ENCODE measurements at regions not wholly inside any gene's neighbourhood (a gene's known extent, or its start where the extent isn't known, plus 50 kb on each side); places are given as distances from the start of the nearest gene placed in this dataset.

- WGBS, 2 donors = 81 to 86% methylated on average over 3 to 4 of the region's 4 CpGs
- DNase-seq (ENCODE audit: low spot score in 2 of 2) = no peak
- TF ChIP-seq POLR2A (IDR thresholded peaks at IDR 0.05) (no peak), EP300 (IDR thresholded peaks at IDR 0.05) (no peak)
- TF ChIP-seq, protein P1, sequence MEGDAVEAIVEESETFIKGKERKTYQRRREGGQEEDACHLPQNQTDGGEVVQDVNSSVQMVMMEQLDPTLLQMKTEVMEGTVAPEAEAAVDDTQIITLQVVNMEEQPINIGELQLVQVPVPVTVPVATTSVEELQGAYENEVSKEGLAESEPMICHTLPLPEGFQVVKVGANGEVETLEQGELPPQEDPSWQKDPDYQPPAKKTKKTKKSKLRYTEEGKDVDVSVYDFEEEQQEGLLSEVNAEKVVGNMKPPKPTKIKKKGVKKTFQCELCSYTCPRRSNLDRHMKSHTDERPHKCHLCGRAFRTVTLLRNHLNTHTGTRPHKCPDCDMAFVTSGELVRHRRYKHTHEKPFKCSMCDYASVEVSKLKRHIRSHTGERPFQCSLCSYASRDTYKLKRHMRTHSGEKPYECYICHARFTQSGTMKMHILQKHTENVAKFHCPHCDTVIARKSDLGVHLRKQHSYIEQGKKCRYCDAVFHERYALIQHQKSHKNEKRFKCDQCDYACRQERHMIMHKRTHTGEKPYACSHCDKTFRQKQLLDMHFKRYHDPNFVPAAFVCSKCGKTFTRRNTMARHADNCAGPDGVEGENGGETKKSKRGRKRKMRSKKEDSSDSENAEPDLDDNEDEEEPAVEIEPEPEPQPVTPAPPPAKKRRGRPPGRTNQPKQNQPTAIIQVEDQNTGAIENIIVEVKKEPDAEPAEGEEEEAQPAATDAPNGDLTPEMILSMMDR (IDR thresholded peaks at IDR 0.05) = no peak
Measured at GRCh38 chr2:201953396-201953795, 80.3 kb upstream of the FZD7 start.

GRCh38 chr2:201953880-201954279 lies 79.8 kb upstream of the FZD7 start:
- no peak for DNase-seq (ENCODE audit: low spot score in 2 of 2)
- TF ChIP-seq, protein P1 (IDR thresholded peaks at IDR 0.05) = no peak
- TF ChIP-seq EP300 (IDR thresholded peaks at IDR 0.05) = no peak
- no peak for TF ChIP-seq POLR2A (IDR thresholded peaks at IDR 0.05)
- H3K27ac ChIP-seq = no peak overlapping the region

More at GRCh38 chr2:201953396-201953795, 80.3 kb upstream of the FZD7 start:
- H3K4me1 ChIP-seq = peaks cover 0 to 18% (median 5%) of the 10 kb centered on the region in 4 donors
- H3K4me3 ChIP-seq = no peak overlapping the region
- no peaks in the 10 kb centered on the region for H3K36me3 ChIP-seq
- H3K27me3 ChIP-seq = no peaks in the 10 kb centered on the region
- no peaks in the 10 kb centered on the region for H3K9me3 ChIP-seq
- H3K27ac ChIP-seq = no peak overlapping the region

DNA sequence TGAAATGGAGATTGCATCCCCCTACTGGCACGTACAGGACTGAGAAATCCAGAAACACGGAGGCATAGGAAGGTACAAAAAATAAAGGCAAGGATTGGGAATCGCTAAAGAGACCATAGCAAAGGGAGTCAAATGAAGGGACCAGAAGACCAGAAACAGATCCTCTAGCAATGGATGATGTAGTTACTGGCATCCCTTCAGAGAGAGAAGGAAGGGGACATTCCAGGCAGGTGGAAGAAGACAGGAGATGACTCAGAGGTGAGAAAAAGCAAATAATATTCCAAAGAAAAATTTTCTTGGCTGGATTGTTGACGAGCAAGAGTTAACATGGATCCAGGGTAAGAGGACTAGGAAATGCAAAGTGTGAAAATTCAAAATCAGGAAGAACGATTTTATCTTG lies 78.4 kb upstream of the FZD7 start:
- TF ChIP-seq EP300 (IDR thresholded peaks at IDR 0.05) (no peak), POLR2A (IDR thresholded peaks at IDR 0.05) (no peak)
- TF ChIP-seq, protein P1 (IDR thresholded peaks at IDR 0.05) = no peak
- WGBS, 2 donors = 75 to 78% methylated on average over 5 of the region's 5 CpGs
- Histone ChIP-seq H3K4me1 (peaks cover 0 to 18% (median 5%) of the 10 kb centered on the region in 4 donors), H3K9me3 (no peaks in the 10 kb centered on the region), H3K27ac (peak overlapping the region in 2 of 4 donors; percentile 72 to 75), H3K27me3 (no peaks in the 10 kb centered on the region), H3K4me3 (no peak overlapping the region), H3K36me3 (no peaks in the 10 kb centered on the region)
- no peak for DNase-seq (ENCODE audit: low spot score in 2 of 2)

More at GRCh38 chr2:201953880-201954279, 79.8 kb upstream of the FZD7 start:
- H3K27me3 ChIP-seq = no peaks in the 10 kb centered on the region
- peaks cover 0 to 18% (median 5%) of the 10 kb centered on the region in 4 donors for H3K4me1 ChIP-seq
- 60 to 64% methylated on average over 4 of the region's 4 CpGs for WGBS, 2 donors
- no peaks in the 10 kb centered on the region for H3K36me3 ChIP-seq
- H3K9me3 ChIP-seq = no peaks in the 10 kb centered on the region
- H3K4me3 ChIP-seq = no peak overlapping the region

DNA sequence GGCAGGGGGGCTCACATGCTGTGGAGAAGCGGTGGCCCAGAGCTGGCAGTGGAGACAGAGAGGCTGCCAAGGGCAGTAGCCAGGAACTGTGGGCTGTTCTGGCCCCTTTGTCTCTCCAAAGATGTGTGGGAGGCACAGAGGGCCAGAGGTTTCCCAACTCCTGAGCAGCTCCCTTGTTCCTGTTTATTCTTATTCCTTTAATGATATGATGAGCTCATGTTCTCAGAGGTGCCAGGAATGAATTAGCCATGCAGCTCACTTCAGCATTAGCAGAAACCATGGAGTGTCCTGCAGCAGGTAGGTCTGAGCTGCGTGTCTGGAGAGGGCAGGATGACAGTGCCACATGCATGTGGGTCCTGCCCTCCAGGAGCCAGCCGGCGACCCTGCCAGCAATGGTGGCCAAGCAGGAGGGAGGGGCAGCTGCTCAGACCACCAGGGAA lies 77.9 kb upstream of the FZD7 start:
- 26 to 57% methylated on average over 3 to 4 of the region's 4 CpGs for WGBS, 2 donors
- H3K36me3 ChIP-seq = no peaks in the 10 kb centered on the region
- DNase-seq (ENCODE audit: low spot score in 2 of 2) = peak in 1 of 2 donors; percentile 38

GRCh38 chr2:201956361-201956760 lies 77.3 kb upstream of the FZD7 start:
- Histone ChIP-seq H3K27me3 (no peaks in the 10 kb centered on the region), H3K27ac (peak overlapping the region in 2 of 4 donors; percentile 72 to 75), H3K4me3 (no peak overlapping the region), H3K9me3 (no peaks in the 10 kb centered on the region), H3K4me1 (peaks cover 0 to 18% (median 5%) of the 10 kb centered on the region in 4 donors), H3K36me3 (no peaks in the 10 kb centered on the region)
- 86 to 88% methylated on average over 7 of the region's 7 CpGs for WGBS, 2 donors
- TF ChIP-seq EP300 (IDR thresholded peaks at IDR 0.05) = no peak
- no peak for TF ChIP-seq POLR2A (IDR thresholded peaks at IDR 0.05)
- TF ChIP-seq, protein P1 (IDR thresholded peaks at IDR 0.05) = no peak
- DNase-seq (ENCODE audit: low spot score in 2 of 2) = no peak

More for the DNA sequence above, 77.9 kb upstream of the FZD7 start:
- Histone ChIP-seq H3K4me3 (no peak overlapping the region), H3K9me3 (no peaks in the 10 kb centered on the region), H3K27me3 (no peaks in the 10 kb centered on the region), H3K27ac (peak overlapping the region in 2 of 4 donors; percentile 72 to 75), H3K4me1 (peaks cover 0 to 18% (median 5%) of the 10 kb centered on the region in 4 donors)
- peak in 1 of 2 donors; percentile 65 for TF ChIP-seq EP300 (IDR thresholded peaks at IDR 0.05)
- no peak for TF ChIP-seq POLR2A (IDR thresholded peaks at IDR 0.05)

Measured in tibial nerve (tissue), 4 donors.